Right lobe of liver (tissue), 4 donors: ENCODE measurements at regions not wholly inside any gene's neighbourhood (a gene's known extent, or its start where the extent isn't known, plus 50 kb on each side); places are given as distances from the start of the nearest gene placed in this dataset.

ENCODE experiments used
- CTCF ChIP-seq, 4 donors: fragments of 200-600 bp in 3 of 4; fragments of 450-650 bp in 1 of 4; IDR thresholded peaks; one replicate each; pipeline versions ENCODE4 v1.5.1 to v1.8.0; 2016 to 2022; ENCODE audit warnings: antibody characterized with exemption in 4 of 4, mild to moderate bottlenecking in 2 of 4
- POLR2A ChIP-seq: fragments of 450-650 bp; IDR thresholded peaks from one replicate; pipeline ENCODE4 v1.6.1; 2017; ENCODE audit warnings: antibody characterized with exemption, mild to moderate bottlenecking
- donor health status: DM: no; HTN: no; CAD: no.
- donor health status: DM: no; HTN: no; CAD: no.
- donor health status: DM: no; HTN: yes; CAD: no.

- TF ChIP-seq CTCF (IDR thresholded peaks at IDR 0.05) (no peak), POLR2A (no peak)
Observed at GRCh38 chr13:97554496-97554895, 120.5 kb downstream of the RAP2A start.
